ENCODE measurements at regions not wholly inside any gene's neighbourhood (a gene's known extent, or its start where the extent isn't known, plus 50 kb on each side); places are given as distances from the start of the nearest gene placed in this dataset.

DNA sequence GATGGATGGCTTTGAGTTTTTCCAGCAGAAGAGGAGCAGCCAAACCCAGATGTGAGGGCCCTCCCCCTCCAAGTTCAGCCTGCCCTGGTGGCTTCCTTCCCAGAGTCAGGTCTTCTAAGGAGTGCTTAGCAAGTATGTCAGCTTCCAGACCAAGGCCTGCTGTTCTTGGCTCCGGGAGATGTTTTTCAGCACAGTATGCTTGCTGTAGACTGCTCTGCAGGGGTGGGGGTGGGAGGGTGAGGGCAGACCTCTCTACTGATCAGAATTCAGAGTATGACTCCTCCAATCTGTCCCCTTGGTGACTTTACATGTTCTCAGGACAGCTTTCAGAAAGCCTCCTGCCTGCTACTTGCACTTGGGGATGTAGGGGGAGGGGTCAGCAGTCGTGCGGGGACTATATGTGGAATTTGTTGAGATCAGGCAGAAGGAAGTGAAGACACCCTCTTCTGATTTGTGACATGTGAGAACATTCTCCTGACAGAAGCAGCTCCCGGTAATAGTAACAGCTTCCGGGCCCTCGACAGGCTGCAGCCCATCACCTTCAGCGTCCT is 516.4 kb upstream of the ZMIZ1 start:
- DNase-seq: no peak

- DNase-seq: no peak
Observed at GRCh38 chr10:78553792-78554191, 515.0 kb upstream of the ZMIZ1 start.

DNA sequence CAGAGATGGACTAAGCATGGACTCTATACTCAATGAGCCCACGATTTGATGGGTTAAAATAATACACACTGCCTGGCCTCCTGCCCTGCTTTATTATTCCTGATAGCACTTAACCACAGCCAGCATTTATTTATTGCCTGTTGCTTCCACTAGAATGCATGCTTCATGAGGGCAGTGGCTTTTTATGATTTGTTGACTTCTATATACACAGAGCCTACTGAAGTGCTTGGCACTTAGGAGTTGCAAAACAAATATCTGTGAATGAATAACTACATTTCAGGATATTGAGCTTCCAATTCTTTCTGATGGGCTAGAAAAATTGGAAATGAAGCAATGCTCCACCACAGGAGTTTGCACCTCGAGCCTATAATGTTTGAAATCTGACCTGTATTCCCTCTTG is 513.6 kb upstream of the ZMIZ1 start:
- no peak for DNase-seq

DNA sequence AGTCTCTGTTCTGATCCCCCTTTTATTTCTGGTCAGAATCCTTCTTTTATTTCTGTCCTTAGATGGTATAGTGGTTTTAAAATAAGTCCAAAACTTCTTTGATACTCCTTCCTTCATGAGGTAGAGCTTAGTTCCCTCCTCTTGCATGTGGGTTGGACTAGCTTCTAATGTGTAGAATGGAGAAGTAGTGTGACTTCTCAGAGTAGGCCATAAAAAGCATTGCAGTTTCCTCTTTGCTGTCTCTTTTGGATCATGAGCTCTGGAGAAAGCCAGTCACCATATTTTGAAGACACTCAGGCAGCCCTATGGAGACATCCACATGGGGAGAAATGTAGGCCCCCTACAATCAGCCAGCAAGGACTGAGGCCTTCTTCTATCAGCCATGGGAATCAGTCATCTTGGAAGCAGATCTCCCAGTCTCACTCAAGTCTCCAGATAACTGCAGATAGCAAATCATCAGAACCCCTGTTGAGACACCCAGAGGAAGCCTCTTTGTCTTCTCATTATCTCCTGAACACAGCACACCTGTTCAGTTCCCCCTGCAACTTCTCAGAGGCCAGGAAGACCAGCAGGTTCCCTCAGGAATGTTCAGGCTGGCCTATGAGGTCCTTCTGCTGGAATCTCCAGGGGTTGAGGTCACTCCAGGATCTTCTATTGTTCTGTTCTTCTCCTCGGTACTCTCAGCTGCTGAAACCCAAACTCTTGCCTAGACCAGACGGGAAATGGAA is 511.9 kb upstream of the ZMIZ1 start:
- no peak for DNase-seq

DNA sequence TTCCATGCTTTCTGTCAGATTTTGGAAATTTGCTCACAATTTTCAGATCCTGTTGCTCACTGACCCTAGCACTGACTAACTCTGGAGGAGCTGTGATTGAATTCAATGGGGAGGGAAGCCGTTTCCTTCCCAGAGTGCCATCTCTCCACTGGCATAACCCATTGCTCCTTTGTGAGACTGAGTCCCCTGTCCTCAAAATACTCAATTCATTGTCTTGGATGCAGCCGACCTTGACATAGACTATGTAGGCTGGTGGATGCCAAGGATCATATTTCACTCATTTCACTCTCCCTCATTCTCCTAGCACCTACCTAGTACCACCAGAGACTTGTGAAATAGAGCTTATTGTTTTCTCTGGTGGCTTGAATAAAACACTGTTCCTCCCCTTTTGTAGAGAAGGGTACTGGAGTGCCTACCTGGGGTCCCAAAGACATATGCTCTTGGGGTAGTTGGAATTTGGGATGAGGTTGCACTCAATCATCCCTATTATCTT is 511.3 kb upstream of the ZMIZ1 start:
- DNase-seq: no peak

DNA sequence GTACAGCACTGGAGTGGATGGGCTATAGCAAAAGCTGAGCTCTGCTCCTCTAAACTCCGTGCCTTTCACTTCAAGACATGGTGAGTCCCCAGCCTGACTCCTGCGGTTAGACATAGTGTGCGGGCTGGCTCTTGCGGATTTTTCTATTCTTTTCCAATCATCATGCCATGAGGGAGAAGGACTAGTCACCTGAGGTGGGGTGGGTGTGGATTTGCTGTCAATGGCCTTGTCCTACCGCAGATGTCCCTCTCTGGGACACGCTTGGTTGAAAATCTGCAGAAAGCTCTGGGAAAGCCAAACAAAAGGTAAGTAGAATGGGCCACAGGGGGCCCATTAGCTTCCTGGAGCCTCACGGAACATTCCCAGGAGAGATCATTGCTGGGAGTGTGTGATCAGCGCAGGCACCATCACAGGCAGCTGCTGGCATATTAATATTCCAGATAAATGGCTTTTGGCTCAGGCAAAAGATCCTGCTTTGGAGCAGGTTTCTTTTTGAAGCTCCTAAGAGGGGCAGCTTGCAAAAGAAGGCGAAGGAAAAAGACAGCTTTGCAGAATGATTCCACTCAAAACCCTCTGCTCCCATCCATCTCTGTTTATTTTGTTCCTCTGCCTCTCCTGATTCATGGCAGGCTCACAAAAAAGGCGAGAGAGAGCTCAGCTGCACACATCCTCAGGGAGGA is 509.0 kb upstream of the ZMIZ1 start:
- peak; percentile 35 for DNase-seq

- DNase-seq: no peak
Observed at GRCh38 chr10:78560341-78560688, 508.5 kb upstream of the ZMIZ1 start.

DNA sequence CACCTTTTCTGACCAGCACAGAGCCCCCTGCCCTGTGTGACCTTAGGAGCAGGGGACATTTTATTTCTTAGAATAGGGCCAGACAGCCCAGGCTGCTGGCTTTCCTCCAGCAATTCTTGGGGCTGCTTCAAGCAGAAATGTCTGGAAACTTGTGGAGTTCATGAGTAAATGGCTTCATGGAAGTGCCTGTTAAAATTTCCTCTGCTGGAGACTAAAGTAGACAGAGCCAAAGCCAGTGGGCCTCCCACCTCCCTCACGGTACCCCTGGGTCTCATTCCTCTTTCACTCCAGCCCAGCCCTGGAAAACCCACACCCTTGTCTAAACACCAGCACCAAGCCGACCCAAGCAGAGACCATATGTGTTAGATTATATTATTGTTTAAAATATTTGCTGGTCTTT is 505.5 kb upstream of the ZMIZ1 start:
- DNase-seq: no peak

- no peak for DNase-seq
Observed at GRCh38 chr10:78565841-78566240, 502.9 kb upstream of the ZMIZ1 start.

DNA sequence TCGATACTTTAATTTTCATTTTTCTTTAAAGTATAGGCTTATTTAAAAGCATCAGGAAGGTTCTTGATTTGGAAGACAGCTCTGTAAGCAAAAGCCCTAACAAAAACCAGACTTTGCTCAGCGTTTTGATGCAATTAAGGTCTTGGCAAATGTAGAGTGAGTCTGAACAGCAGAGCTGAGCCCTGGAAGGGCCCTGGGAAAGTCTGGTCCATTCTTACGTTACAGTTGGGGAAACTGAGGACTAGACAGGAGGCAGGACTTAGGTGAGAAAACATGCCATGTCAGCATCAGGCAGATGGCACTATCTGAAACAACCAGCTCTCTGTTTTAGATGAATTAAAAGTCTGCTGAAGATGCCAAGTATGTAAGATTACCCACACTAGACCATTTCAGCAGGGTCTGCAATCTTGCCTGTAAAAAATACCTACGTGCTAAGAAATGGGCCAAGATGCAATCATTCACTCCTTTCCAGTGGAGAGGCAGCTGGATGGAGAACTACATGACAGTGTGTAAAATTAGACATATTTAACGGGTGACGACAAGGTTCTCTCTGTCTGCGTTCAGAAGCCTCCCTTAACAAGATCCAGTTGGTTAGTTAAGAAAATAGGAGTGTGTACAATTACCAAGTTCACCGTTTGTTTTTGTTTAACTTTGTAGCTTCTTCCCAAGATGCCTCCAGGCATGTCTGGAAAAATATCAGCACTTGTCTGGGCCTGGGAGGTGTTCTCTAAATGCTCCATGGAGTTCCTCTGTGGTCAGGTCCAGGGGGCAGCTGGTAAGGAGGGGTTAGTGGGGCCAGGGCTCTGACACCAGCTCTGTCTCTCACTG is 502.3 kb upstream of the ZMIZ1 start:
- DNase-seq: no peak

DNA sequence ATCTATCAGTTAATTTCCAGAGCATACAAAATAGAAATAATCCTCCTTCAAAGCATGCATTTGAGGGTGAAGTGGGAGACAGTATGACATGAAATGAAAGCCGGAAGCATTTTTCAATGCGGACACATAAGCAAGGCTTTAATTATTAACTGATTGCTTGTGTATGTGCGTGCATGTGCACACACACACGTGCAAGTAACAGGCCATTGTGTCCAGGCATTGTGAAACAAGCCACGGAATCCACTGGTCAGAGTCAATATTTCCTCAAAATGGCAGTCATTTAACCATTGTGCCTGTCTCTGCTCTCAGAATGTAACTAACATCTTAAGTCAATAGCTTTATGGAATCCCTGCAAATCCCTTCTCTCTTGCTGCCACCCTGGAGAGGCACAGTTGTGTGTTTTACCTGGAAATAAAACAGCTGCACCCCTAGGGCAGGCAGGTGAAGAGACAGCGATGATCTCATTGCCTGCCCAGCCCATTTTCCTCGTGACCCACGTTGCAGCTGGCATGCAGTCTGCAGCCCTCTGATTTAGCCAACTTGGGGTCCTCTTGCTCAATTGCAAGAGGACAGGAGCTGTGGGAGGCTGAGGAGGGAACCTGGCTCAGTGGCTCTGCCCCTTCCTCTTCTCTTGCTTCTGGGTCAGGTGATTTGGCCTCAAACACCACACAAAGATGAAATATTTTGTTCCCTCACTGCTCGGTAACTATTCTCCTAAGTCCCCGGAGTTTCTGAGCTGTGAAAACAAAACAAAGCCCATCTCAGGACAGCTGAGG is 500.9 kb upstream of the ZMIZ1 start:
- DNase-seq: no peak

GRCh38 chr10:78568620-78569019 is 500.1 kb upstream of the ZMIZ1 start:
- DNase-seq: no peak

GRCh38 chr10:78570633-78571235 is 498.0 kb upstream of the ZMIZ1 start:
- no peak for DNase-seq

GRCh38 chr10:78571286-78571685 is 497.5 kb upstream of the ZMIZ1 start:
- DNase-seq: no peak

GRCh38 chr10:78571891-78572290 is 496.9 kb upstream of the ZMIZ1 start:
- no peak for DNase-seq

GRCh38 chr10:78572565-78572964 is 496.2 kb upstream of the ZMIZ1 start:
- no peak for DNase-seq

- no peak for DNase-seq
Observed at GRCh38 chr10:78574547-78574946, 494.2 kb upstream of the ZMIZ1 start.

DNA sequence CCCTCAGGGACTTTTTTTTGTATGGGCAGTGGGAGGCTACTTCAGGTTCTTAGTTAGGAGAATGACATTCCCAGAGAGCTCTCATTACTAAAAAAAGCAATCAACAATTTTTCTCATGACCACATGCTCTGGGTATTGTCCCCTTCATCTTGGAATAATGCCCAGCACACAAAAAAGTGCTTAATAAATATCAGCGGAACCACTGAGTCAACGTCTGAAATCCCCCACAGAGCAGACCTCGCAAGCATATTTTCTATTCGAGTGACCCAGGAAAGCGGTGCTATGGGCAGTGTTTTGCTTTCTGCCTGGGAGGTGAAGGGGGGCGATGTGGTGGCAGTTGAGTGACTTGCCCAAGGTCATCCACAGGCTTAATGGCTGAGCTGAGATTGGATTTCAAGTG is 493.4 kb upstream of the ZMIZ1 start:
- DNase-seq: no peak

- DNase-seq: no peak
Observed at GRCh38 chr10:78576276-78576675, 492.5 kb upstream of the ZMIZ1 start.

DNA sequence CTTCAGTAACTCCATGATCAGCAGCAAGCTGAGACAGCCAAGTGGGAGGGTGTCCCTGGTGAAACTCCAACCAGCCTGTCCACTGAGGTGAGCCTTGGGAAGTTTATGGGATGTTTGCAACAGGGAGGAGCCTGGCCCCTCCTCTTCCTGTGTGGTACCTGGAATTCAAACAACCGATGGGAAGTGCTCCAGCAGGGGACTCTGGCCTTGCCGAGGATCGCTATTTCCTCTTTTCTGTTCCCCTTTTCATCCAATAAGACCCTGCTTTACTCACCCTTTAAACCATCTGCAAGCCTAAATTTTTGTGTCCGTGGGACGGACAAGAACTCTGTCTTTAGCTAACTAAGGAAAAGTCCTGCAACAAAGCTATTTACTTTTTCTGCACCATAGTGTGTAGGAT is 491.1 kb upstream of the ZMIZ1 start:
- DNase-seq: no peak

DNA sequence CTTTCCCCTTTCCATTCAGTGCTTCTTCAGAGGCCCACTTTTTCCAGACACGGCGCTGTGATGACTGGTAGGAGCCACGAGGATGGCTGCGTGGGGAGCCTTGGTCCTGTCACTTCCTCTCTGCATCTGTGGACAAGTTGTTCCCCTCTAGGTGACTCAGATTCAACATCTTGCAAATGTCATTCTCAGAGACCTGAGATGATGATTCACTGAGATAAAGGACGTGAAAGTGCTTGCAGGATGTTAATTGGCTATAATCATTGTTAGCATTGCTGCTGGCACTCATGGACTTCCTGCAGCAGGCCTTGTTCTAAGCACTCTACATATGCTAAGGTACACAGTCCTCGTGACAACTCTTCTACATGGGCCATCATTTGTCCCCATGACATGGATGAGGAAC is 489.8 kb upstream of the ZMIZ1 start:
- DNase-seq: no peak

DNA sequence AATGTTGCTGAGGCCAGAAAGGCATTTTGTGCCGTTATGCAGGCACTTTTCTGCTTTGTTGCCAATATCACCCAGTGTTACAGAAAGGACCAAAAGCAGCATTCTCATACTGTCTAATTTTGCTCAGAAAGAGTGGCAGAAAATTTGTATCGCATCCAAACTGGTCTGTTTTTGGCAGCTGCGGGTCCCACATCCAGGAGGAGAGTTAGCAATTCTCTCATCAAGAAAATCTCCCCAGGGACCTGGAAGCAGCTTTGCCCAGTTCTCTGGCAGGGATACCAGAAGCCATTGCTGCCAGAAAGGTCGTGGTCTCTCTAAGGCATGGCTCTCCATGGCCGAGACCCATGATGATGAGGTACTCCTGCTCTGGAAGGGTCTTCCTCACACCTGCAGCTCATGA is 489.2 kb upstream of the ZMIZ1 start:
- no peak for DNase-seq

All from NCI-H526 treated with DMSO at 0.1 percent for 48 hours (cell line).